PC-9 (cell line): ENCODE measurements at regions not wholly inside any gene's neighbourhood (a gene's known extent, or its start where the extent isn't known, plus 50 kb on each side); places are given as distances from the start of the nearest gene placed in this dataset.

ENCODE experiments used
- BruUV-seq: library from RNA; stranded (reverse); fragments of 400-500 nt; replicated peaks from 2 replicates; lab custom pipeline; 2021; lab: Mats Ljungman, UMichigan
- CTCF ChIA-PET: fragments of 300-600 bp; sonication (Branson Sonifier 250); formaldehyde crosslinking; loops from one replicate; lab custom pipeline; 2022; ENCODE audit warnings: antibody characterized with exemption; lab: Charles Lee
- POLR2A ChIA-PET: fragments of 300-600 bp; sonication (Branson Sonifier 250); formaldehyde crosslinking; loops from one replicate; lab custom pipeline; 2022; ENCODE audit warnings: antibody characterized with exemption; ENCODE audit not compliant: unreplicated experiment; lab: Charles Lee
- DNase-seq, 2 experiments: peaks; one replicate each; pipeline versions ENCODE4 v3.0.0 to v3.0.0-alpha.2; 2015 to 2022; ENCODE audit warnings: mixed read lengths in 1 of 2
- H2AFZ ChIP-seq: fragments of 200-600 bp; sonication (generic); 2 replicates; pipeline ENCODE4 v1.8.1; 2017; ENCODE audit warnings: antibody characterized with exemption
- H3F3A ChIP-seq: fragments of 200-600 bp; sonication (generic); 2 replicates; pipeline ENCODE4 v1.8.1; 2017; ENCODE audit warnings: antibody characterized with exemption, mild to moderate bottlenecking, low read depth; ENCODE audit not compliant: insufficient read depth
- H3K27ac ChIP-seq: fragments of 200-600 bp; sonication (generic); 2 replicates; pipeline ENCODE4 v1.6.1; 2016; ENCODE audit warnings: mixed run types
- H3K27me3 ChIP-seq: fragments of 200-600 bp; sonication (generic); 2 replicates; pipeline ENCODE4 v1.6.1; 2016; ENCODE audit warnings: low read depth, mixed run types; ENCODE audit not compliant: insufficient read depth
- H3K36me3 ChIP-seq: fragments of 200-600 bp; sonication (generic); 2 replicates; pipeline ENCODE4 v1.6.1; 2016; ENCODE audit warnings: low read depth, mixed run types
- H3K4me1 ChIP-seq: fragments of 200-600 bp; sonication (generic); replicated peaks from 2 replicates; pipeline ENCODE4 v1.6.1; 2016; ENCODE audit warnings: mixed run types; ENCODE audit not compliant: insufficient read depth
- H3K4me2 ChIP-seq: fragments of 200-600 bp; sonication (generic); 2 replicates; pipeline ENCODE4 v1.6.1; 2017; ENCODE audit warnings: mixed run types
- H3K4me3 ChIP-seq: fragments of 200-600 bp; sonication (generic); 2 replicates; pipeline ENCODE4 v1.6.1; 2016; ENCODE audit warnings: mixed run types
- H3K79me2 ChIP-seq: fragments of 200-600 bp; sonication (generic); 2 replicates; pipeline ENCODE4 v1.6.1; 2017; ENCODE audit warnings: low read depth, mixed run types
- H3K9me2 ChIP-seq: fragments of 200-600 bp; sonication (generic); 2 replicates; pipeline ENCODE4 v1.8.1; 2017; ENCODE audit warnings: mild to moderate bottlenecking; ENCODE audit not compliant: insufficient read depth
- H3K9me3 ChIP-seq: fragments of 200-600 bp; sonication (generic); 2 replicates; pipeline ENCODE4 v1.8.1; 2016; ENCODE audit warnings: low read depth; ENCODE audit not compliant: insufficient read depth
- H4K20me1 ChIP-seq: fragments of 200-600 bp; sonication (generic); 2 replicates; pipeline ENCODE4 v1.8.1; 2017; ENCODE audit not compliant: insufficient read depth
- CTCF ChIP-seq: fragments of 200-600 bp; sonication (generic); conservative IDR thresholded peaks from 2 replicates; pipeline ENCODE4 v1.6.1; 2017; ENCODE audit warnings: mixed run types, antibody characterized with exemption, mild to moderate bottlenecking, moderate library complexity
- EZH2 ChIP-seq: fragments of 200-600 bp; sonication (generic); IDR thresholded peaks from 2 replicates; pipeline ENCODE4 v1.8.0; 2017; ENCODE audit warnings: antibody characterized with exemption, low read depth
- intact Hi-C: fragments of 100-400 bp; cut with micrococcal nuclease; formaldehyde crosslinking; loops from one replicate; pipeline ENCODE4 v1.10.0; 2022; ENCODE audit not compliant: unreplicated experiment

GRCh38 chr22:48853627-48854240, 973.9 kb downstream of the BRD1 start:
- ChIA-PET POLR2A (no interaction called here), CTCF (no interaction called here)
- TF ChIP-seq CTCF, result no peak
- TF ChIP-seq EZH2, result no peak
- Histone ChIP-seq H3K4me1 (no peaks in the 10 kb centered on the region), H3K27ac (no peak overlapping the region), H3K36me3 (no peaks in the 10 kb centered on the region), H3K9me3 (no peaks in the 10 kb centered on the region), H4K20me1 (no peaks in the 10 kb centered on the region), H3K9me2 (no peaks in the 10 kb centered on the region), H2AFZ (no peak overlapping the region), H3F3A (no peaks in the 10 kb centered on the region), H3K4me3 (no peak overlapping the region), H3K4me2 (no peak overlapping the region), H3K27me3 (peaks cover 70% of the 10 kb centered on the region), H3K79me2 (no peaks in the 10 kb centered on the region)
- BruUV-seq, result no TSS peak
- intact Hi-C loops, result no loop called here
- no peak for DNase-seq

DNA sequence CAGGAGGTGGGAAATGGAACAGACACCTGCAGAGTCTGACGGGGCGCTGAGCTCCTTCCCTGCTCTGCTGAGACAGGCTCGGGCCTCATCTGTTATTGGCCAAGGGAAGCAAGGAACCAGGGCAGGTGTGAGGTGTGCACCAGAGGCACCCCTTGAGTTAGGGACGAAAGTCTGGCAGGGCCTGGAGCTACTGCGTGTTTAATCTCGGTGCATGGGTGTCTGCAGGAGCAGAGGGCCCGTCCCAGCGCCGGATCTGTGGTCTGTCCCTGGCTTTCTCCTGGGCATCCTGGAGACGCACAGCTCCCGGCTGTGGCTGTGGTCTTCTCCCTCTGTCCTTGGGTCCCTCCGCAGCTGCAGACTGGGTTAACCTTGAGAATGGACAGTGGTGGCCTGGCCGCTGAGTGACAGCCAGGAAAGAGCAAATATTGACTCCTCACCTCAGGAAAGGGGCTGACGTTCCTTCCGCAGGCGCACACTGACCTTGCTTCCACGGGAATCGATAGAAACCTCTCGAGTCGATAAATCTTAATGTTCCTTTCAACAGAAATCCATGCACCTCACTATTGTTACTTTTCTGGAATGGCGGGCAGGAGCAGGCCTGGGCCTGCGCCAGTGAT, 975.6 kb downstream of the BRD1 start:
- H3K9me3 ChIP-seq, result no peaks in the 10 kb centered on the region
- H3K4me3 ChIP-seq, result no peak overlapping the region
- no peaks in the 10 kb centered on the region for H3K36me3 ChIP-seq
- ChIA-PET POLR2A (no interaction called here), CTCF (no interaction called here)
- no peaks in the 10 kb centered on the region for H3K4me1 ChIP-seq
- no peak for DNase-seq
- intact Hi-C loops, result no loop called here
- H2AFZ ChIP-seq, result no peak overlapping the region
- no peaks in the 10 kb centered on the region for H3K79me2 ChIP-seq
- TF ChIP-seq EZH2 (no peak), CTCF (no peak)
- peaks cover 71% of the 10 kb centered on the region for H3K27me3 ChIP-seq
- H3F3A ChIP-seq, result no peaks in the 10 kb centered on the region
- H3K27ac ChIP-seq, result no peak overlapping the region
- no peaks in the 10 kb centered on the region for H4K20me1 ChIP-seq
- no peak overlapping the region for H3K4me2 ChIP-seq
- BruUV-seq, result no TSS peak
- no peaks in the 10 kb centered on the region for H3K9me2 ChIP-seq

DNA sequence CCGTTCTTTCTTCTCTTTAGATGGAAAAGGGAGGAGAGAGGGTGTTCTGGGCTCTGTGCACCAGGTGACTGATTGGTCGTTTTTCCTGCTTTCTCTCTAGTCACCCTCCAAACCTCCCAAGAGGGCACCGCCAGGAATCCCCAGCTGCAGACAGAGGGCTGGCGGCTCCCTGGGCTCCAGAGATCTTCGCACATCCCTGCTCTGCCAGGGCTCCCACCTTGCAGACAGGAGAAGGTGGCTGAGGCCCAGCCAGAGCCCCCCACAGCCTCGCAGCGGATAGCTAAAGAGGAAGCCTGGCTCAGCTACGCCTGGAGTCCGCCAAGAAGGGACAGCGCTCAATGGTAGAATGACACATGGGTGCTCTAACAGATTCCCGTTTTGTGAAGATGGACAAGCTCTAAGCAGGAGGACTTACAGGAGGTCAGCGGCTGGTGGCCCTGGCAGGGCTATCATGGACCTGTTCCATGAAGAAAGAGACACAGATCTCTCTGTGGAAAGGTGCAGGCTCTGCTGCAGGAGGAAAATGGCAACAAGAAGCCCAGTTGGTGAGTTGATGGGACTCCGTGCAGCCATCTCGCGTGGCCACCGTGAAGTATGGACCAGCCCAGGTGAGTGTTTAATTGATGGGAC, 976.9 kb downstream of the BRD1 start:
- BruUV-seq, result no TSS peak
- no peaks in the 10 kb centered on the region for H3K36me3 ChIP-seq
- H3K9me3 ChIP-seq, result no peaks in the 10 kb centered on the region
- TF ChIP-seq EZH2 (no peak), CTCF (no peak)
- no peaks in the 10 kb centered on the region for H4K20me1 ChIP-seq
- peaks cover 71% of the 10 kb centered on the region for H3K27me3 ChIP-seq
- no peaks in the 10 kb centered on the region for H3F3A ChIP-seq
- no peaks in the 10 kb centered on the region for H3K4me1 ChIP-seq
- intact Hi-C loops, result no loop called here
- no peak overlapping the region for H3K4me2 ChIP-seq
- H3K27ac ChIP-seq, result no peak overlapping the region
- H3K79me2 ChIP-seq, result no peaks in the 10 kb centered on the region
- no peaks in the 10 kb centered on the region for H3K9me2 ChIP-seq
- POLR2A ChIA-PET, result no interaction called here
- no peak overlapping the region for H2AFZ ChIP-seq
- no peak overlapping the region for H3K4me3 ChIP-seq
- no peak for DNase-seq
- CTCF ChIA-PET, result no interaction called here
